T47D (cell line): ENCODE measurements at regions not wholly inside any gene's neighbourhood (a gene's known extent, or its start where the extent isn't known, plus 50 kb on each side); places are given as distances from the start of the nearest gene placed in this dataset.
"Not testable (repeated sequence)": the region's sequence is repeated elsewhere in the genome, so short reads cannot be mapped to it uniquely, and the experiment has no call there.

ENCODE experiments used
- DNase-seq, 2 experiments: peaks; one replicate each; pipeline versions ENCODE4 v3.0.0 to v3.0.0-alpha.2; 2011 to 2012; ENCODE audit warnings: low read depth in 1 of 2, low spot score in 1 of 2
- JUND ChIP-seq: IDR thresholded peaks from 2 replicates; pipeline ENCODE4 v1.6.1; 2012; ENCODE audit warnings: low read depth
- in situ Hi-C: cut with HindIII; loops from 2 replicates; pipeline ENCODE4 v1.10.0; 2016; ENCODE audit warnings: low sequenced_read_pairs, low pct_unique_long_range_greater_than_20kb

DNA sequence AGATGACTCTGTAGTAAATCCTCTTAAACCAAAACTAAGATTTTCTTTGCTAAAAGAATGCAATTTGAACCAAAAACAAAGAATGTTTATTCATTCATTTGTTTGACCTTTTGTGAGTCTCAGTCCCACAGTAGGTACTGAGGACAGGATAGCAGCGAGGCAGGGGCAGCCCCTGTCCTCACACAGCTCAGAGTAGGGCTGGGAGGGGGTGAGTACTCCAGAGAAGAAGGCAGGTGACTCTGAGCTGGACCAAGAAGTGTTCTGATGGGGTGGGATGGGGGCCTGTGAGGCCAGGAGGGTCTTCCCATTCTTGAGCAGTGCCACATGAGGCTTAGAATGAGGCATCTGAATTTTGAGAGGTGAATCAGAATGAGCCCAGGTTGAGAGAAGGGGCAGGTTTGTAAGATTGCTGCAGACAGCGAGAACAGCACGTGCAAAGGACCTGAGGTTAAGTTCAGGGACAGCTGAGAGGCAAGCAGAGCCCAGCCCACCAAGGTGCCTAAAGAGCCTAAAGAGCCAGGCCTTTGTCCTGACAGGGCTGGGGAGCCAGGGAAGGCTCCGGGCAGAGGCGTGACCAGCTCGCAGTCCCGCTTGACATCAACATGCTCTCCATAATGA, 56.9 kb upstream of the CHST15 start:
- no peak for TF ChIP-seq JUND
- in situ Hi-C loops = no loop called here
- no peak for DNase-seq

DNA sequence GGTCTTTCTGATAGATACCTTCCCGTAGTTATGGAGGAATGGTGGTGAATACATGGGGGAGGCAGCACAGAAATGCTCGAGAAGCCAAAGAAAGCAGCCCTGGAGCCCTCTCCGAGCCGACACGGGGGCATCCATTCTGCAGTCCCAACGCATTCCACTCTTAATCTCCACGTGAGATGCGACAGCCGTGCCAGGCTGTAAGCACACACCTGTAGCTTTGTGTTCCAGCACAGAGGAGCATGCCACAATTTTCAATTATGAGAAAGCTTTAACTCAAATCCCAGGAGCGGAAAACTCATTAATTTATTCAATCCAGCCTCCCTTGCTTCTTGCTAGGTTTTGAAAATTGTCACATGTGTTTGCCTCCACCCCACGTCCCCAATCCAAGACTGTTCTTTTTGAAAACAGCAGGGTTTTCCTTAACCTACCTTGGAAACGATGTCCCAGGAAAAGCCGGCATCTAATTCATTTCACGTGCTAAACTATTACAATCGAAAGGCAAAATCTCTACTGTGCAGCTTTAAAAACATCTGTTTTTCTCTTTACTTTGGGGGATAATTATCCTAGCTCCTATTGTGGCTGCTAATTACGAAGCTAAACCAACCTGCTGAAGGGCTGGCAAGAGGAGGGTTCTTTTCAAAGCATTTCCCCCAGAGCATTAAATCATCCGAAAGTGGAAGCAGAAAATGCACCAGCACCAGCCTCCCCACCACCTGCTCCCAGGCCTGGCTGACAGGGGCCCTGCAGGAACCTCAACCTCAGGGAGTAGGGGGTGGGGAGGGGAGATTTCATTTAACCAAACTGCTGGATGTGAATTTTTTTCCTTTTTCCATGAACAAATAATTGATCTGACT, 56.0 kb upstream of the CHST15 start:
- in situ Hi-C loops = no loop called here
- no peak for DNase-seq
- no peak for TF ChIP-seq JUND

DNA sequence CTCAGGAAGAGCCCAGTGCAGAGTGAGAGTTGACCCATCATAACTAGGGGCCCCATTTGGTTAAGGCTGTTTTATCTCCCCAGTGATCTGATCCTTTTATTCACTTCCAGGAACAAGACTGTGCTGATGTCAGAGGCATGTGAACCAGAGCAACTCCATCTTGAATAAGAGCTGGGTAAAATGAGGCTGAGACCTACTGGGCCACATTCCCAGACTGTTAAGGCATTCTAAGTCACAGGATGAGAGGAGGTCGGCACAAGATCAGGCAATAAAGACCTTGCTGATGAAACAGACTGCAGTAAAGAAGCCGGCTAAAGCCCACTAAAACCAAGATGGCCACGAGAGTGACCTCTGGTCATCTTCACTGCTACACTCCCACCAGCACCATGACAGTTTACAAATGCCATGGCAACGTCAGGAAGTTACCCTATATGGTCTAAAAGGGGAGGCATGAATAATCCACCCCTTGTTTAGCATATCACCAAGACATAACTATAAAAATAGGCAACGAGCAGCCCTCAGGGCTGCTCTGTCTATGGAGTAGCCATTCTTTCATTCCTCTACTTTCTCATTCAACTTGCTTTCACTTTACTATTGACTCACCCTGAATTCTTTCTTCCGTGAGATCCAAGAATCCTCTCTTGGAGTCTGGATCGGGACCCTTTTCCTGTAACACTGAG, 55.3 kb upstream of the CHST15 start:
- not testable (repeated sequence) for DNase-seq

DNA sequence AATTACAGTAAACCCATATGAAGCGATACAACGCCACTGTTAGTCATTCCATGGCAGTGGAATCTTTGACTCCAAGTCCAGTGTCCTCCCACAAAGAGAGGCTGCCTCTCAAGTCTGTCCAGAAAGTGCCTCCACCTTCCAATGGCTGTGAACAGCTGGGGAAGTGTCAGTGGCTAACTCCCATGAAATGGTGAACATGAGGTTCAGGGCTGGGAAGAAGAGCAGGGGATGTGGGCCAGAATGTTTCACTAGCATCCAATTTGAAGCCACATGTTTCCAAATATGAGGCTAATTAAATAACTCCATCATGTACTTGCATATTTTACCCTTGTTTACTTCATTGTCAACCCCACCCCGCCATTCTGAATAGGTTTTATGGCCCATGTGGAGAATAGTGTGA, 53.1 kb upstream of the CHST15 start:
- no peak for DNase-seq
- no peak for TF ChIP-seq JUND
- in situ Hi-C loops = no loop called here

More for the DNA sequence above, 55.3 kb upstream of the CHST15 start:
- in situ Hi-C loops = not testable (repeated sequence)

DNA sequence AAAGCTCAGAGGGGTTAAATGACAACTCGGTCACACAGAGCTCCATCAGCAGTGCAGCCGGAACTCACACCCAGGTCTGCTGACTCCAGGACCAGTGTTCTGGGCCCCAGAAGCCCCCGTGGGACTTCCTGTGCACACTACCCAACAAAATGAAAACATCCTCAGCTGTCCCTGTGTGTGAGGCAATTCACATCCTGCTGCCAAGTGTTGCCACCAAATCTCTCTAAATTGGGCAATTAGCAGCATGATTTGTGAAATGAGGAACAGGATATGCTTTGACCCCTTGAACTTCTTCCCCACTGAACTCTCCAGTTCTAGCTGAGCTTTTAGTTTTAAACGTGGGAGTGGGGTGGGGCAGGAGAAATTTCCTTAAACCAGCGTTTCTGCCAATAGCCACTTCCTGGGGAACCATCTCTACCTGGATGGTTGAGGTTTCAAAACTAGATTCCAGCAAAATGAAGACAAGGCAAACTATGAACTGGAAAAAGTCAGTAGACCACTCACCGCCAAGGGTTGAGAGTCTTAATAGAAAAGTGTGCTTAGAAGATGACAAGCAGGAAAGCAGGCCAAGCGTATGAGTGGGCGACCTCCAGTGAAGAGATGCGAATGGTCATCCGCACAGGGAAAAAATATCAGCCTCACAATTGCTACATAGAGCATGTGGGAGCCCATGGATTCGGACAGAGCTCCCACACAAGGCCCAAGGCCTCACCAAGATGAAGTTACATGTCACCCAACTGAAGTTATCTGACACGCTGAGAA, 51.9 kb upstream of the CHST15 start:
- DNase-seq = no peak
- in situ Hi-C loops = no loop called here
- TF ChIP-seq JUND = no peak

DNA sequence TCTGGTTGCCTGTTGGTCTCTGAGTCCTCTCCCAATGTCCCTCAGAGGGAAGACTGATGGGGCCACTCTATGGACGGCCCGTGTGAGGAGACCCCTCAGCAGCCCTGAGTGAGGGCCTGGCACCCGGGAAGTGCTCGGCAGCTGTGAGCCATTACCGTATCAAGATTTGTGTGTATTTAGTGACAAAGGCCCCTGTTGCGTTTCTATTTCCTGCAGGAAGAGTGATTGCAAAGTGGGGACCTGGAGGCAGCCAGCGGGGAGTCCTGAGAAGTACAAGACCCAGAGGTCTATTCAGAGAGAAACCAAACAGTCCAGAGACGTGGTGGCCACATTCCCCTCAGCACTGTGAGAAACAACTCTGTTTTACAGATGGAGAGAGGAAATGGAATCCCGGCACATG, 51.1 kb upstream of the CHST15 start:
- DNase-seq = no peak
- in situ Hi-C loops = no loop called here
- TF ChIP-seq JUND = no peak

DNA sequence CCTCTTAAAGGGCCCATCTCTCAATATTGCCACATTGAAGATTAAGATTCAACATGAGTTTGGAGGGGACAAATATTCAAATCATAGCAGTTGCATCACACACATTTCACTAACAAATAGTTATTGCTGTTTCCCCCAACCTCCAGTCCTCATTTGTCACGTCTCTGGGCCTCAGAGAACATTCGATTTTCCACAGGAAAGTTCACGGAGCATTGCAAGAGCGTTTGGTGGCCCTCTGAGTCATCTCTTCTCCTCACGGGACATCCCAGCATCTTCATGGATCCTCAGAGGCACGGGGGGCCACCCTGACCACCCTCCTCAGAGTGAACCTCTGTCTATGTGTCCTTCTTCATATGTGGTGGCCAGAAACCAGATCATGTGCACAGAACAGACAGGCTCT, 50.3 kb upstream of the CHST15 start:
- in situ Hi-C loops = no loop called here
- no peak for DNase-seq
- no peak for TF ChIP-seq JUND
